WTC11 (cell line): ENCODE measurements at regions not wholly inside any gene's neighbourhood (a gene's known extent, or its start where the extent isn't known, plus 50 kb on each side); places are given as distances from the start of the nearest gene placed in this dataset.

Experiments used
- ATAC-seq: fragments of 200-7000 bp; cut with Tn5 transposase; 2 replicates; pipeline ENCODE4 v1.10.0; 2021; ENCODE audit warnings: mild to moderate bottlenecking, moderate library complexity
- CTCF ChIA-PET: fragments of 300-600 bp; sonication (Branson Sonifier 250); formaldehyde crosslinking; loops from one replicate; lab custom pipeline; 2021; ENCODE audit warnings: antibody characterized with exemption; lab: Charles Lee
- POLR2A ChIA-PET: fragments of 350-600 bp; sonication (Branson Sonifier 250); formaldehyde crosslinking; loops from one replicate; lab custom pipeline; 2021; ENCODE audit warnings: antibody characterized with exemption; lab: Charles Lee
- DNase-seq: peaks from one replicate; pipeline ENCODE4 v3.0.0; 2021; ENCODE audit warnings: low spot score
- H3K27ac Mint-ChIP-seq: 2 replicates; pipeline ENCODE4 v1.8.0; 2021; ENCODE audit warnings: mixed read lengths
- H3K27me3 Mint-ChIP-seq: 2 replicates; pipeline ENCODE4 v1.8.0; 2021; ENCODE audit warnings: low read depth, mild to moderate bottlenecking, moderate library complexity, mixed read lengths
- H3K36me3 Mint-ChIP-seq: 2 replicates; pipeline ENCODE4 v1.8.0; 2021; ENCODE audit warnings: mixed read lengths
- H3K4me1 Mint-ChIP-seq: 2 replicates; pipeline ENCODE4 v1.8.0; 2022; ENCODE audit warnings: mixed read lengths
- H3K4me3 Mint-ChIP-seq: 2 replicates; pipeline ENCODE4 v1.8.0; 2021; ENCODE audit warnings: mild to moderate bottlenecking, moderate library complexity, mixed read lengths
- H3K9me3 Mint-ChIP-seq: 2 replicates; pipeline ENCODE4 v1.8.0; 2021; ENCODE audit warnings: mixed read lengths
- ATF1 ChIP-seq: sonication (generic); formaldehyde crosslinking; IDR thresholded peaks from 2 replicates; pipeline ENCODE4 v1.8.1; 2023; ENCODE audit warnings: mild to moderate bottlenecking, moderate library complexity, missing genetic modification reagents
- ATF3 ChIP-seq: sonication (generic); formaldehyde crosslinking; conservative IDR thresholded peaks from 2 replicates; pipeline ENCODE4 v1.8.1; 2022; ENCODE audit warnings: mild to moderate bottlenecking, missing genetic modification reagents
- ATF6 ChIP-seq: sonication (generic); formaldehyde crosslinking; IDR thresholded peaks from 2 replicates; pipeline ENCODE4 v1.8.1; 2023; ENCODE audit warnings: mild to moderate bottlenecking, missing genetic modification reagents
- CDX4 ChIP-seq: fragments of 250-450 bp; sonication (Bioruptor Pico); IDR thresholded peaks from 2 replicates; pipeline ENCODE4 v1.9.0; 2021; ENCODE audit warnings: moderate library complexity, mild to moderate bottlenecking, inconsistent platforms, borderline replicate concordance
- E2F1 ChIP-seq: sonication (generic); formaldehyde crosslinking; IDR thresholded peaks from 2 replicates; pipeline ENCODE4 v1.8.0; 2022; ENCODE audit warnings: mild to moderate bottlenecking, missing genetic modification reagents
- E2F4 ChIP-seq: sonication (generic); formaldehyde crosslinking; IDR thresholded peaks from 2 replicates; pipeline ENCODE4 v1.8.1; 2022; ENCODE audit warnings: low read depth, mild to moderate bottlenecking, moderate library complexity, missing genetic modification reagents, borderline replicate concordance
- E2F5 ChIP-seq: sonication (generic); formaldehyde crosslinking; IDR thresholded peaks from 2 replicates; pipeline ENCODE4 v1.8.1; 2022; ENCODE audit warnings: mild to moderate bottlenecking, moderate library complexity, missing genetic modification reagents
- ELF4 ChIP-seq: sonication (generic); formaldehyde crosslinking; IDR thresholded peaks from 2 replicates; pipeline ENCODE4 v1.8.1; 2022; ENCODE audit warnings: low read depth, mild to moderate bottlenecking, moderate library complexity, missing genetic modification reagents
- JAZF1 ChIP-seq: fragments of 250-450 bp; sonication (Bioruptor Pico); IDR thresholded peaks from 2 replicates; pipeline ENCODE4 v1.9.0; 2021; ENCODE audit warnings: moderate library complexity, mild to moderate bottlenecking, inconsistent platforms
- KAT7 ChIP-seq: sonication (generic); formaldehyde crosslinking; IDR thresholded peaks from 2 replicates; pipeline ENCODE4 v1.8.1; 2023; ENCODE audit warnings: missing genetic modification reagents, mild to moderate bottlenecking, borderline replicate concordance
- NFE2L1 ChIP-seq: sonication (generic); formaldehyde crosslinking; IDR thresholded peaks from 2 replicates; pipeline ENCODE4 v1.8.1; 2023; ENCODE audit warnings: missing genetic modification reagents
- NFYB ChIP-seq: sonication (generic); formaldehyde crosslinking; conservative IDR thresholded peaks from 2 replicates; pipeline ENCODE4 v1.8.0; 2022; ENCODE audit warnings: low read depth, missing genetic modification reagents
- SMAD4 ChIP-seq: sonication (generic); formaldehyde crosslinking; IDR thresholded peaks from 2 replicates; pipeline ENCODE4 v1.8.0; 2022; ENCODE audit warnings: mild to moderate bottlenecking, missing genetic modification reagents
- ZBTB21 ChIP-seq: sonication (generic); formaldehyde crosslinking; IDR thresholded peaks from 2 replicates; pipeline ENCODE4 v1.8.1; 2023; ENCODE audit warnings: mild to moderate bottlenecking, missing genetic modification reagents, borderline replicate concordance
- ZMAT4 ChIP-seq: fragments of 250-450 bp; sonication (Bioruptor Pico); IDR thresholded peaks from 2 replicates; pipeline ENCODE4 v1.9.0; 2021; ENCODE audit warnings: mild to moderate bottlenecking
- ZNF138 ChIP-seq: sonication (generic); formaldehyde crosslinking; conservative IDR thresholded peaks from 2 replicates; pipeline ENCODE4 v1.8.1; 2022; ENCODE audit warnings: mild to moderate bottlenecking, moderate library complexity, missing genetic modification reagents
- ZNF425 ChIP-seq: fragments of 250-450 bp; sonication (Bioruptor Pico); conservative IDR thresholded peaks from 2 replicates; pipeline ENCODE4 v1.9.0; 2021; ENCODE audit warnings: mild to moderate bottlenecking

GRCh38 chr14:105873870-105874512 lies 347.6 kb downstream of the TMEM121 start (continued):
- no peak for TF ChIP-seq SMAD4 (CRISPR knock-in tag)
- no peak for TF ChIP-seq ZNF138 (CRISPR knock-in tag)
- no peak for TF ChIP-seq KAT7
- no peak for TF ChIP-seq ELF4
- TF ChIP-seq E2F4 (CRISPR knock-in tag) = no peak
- no peak for TF ChIP-seq ATF6 (CRISPR knock-in tag)

GRCh38 chr14:105876158-105876557 lies 349.8 kb downstream of the TMEM121 start:
- DNase-seq = peak; percentile 1

GRCh38 chr14:105876829-105877228 lies 350.4 kb downstream of the TMEM121 start:
- Mint-ChIP-seq H3K27me3 (peaks cover 18% of the 10 kb centered on the region), H3K4me1 (no peaks in the 10 kb centered on the region), H3K27ac (no peak overlapping the region), H3K9me3 (peaks cover 68% of the 10 kb centered on the region), H3K36me3 (peaks cover 71% of the 10 kb centered on the region), H3K4me3 (no peak overlapping the region)
- CTCF ChIA-PET = no interaction called here
- POLR2A ChIA-PET = no interaction called here
- ATAC-seq (no peak), DNase-seq (peak; percentile 4)
- TF ChIP-seq E2F1 (no peak), ATF1 (CRISPR knock-in tag) (no peak), JAZF1 (CRISPR knock-in tag) (no peak), CDX4 (CRISPR knock-in tag) (no peak), KAT7 (no peak), ZBTB21 (CRISPR knock-in tag) (no peak), NFYB (no peak), ZNF138 (CRISPR knock-in tag) (no peak), E2F5 (CRISPR knock-in tag) (no peak), ZNF425 (CRISPR knock-in tag) (no peak), ATF3 (no peak)

More at GRCh38 chr14:105876158-105876557, 349.8 kb downstream of the TMEM121 start:
- ATAC-seq = no peak
- H3K36me3 Mint-ChIP-seq = peaks cover 77% of the 10 kb centered on the region
- H3K4me1 Mint-ChIP-seq = no peaks in the 10 kb centered on the region
- H3K4me3 Mint-ChIP-seq = no peak overlapping the region
- POLR2A ChIA-PET = no interaction called here
- no peak for TF ChIP-seq JAZF1 (CRISPR knock-in tag)
- no peak for TF ChIP-seq NFE2L1 (CRISPR knock-in tag)
- no peak for TF ChIP-seq ATF1 (CRISPR knock-in tag)
- TF ChIP-seq ZMAT4 = no peak
- TF ChIP-seq, all 79 proteins: peak for 0
- CTCF ChIA-PET = no interaction called here
- peaks cover 20% of the 10 kb centered on the region for H3K27me3 Mint-ChIP-seq
- H3K9me3 Mint-ChIP-seq = peaks cover 75% of the 10 kb centered on the region
- no peak overlapping the region for H3K27ac Mint-ChIP-seq
